Activated naive CD4-positive, alpha-beta T cell treated with anti-CD3 and anti-CD28 coated beads for 36 hours (primary cell): ENCODE measurements at regions not wholly inside any gene's neighbourhood (a gene's known extent, or its start where the extent isn't known, plus 50 kb on each side); places are given as distances from the start of the nearest gene placed in this dataset.

ENCODE experiments used
- CTCF ChIA-PET: fragments of 350-600 bp; sonication (Branson Sonifier 250); formaldehyde crosslinking; loops from one replicate; lab custom pipeline; 2021; ENCODE audit warnings: antibody characterized with exemption; lab: Charles Lee
- DNase-seq: peaks from one replicate; pipeline ENCODE4 v3.0.0-alpha.2; 2020
- H3K27ac Mint-ChIP-seq: one replicate; pipeline ENCODE4 v1.8.0; 2021; ENCODE audit warnings: mild to moderate bottlenecking, mixed read lengths
- H3K27me3 Mint-ChIP-seq: one replicate; pipeline ENCODE4 v1.8.0; 2021; ENCODE audit warnings: low read depth, mixed read lengths
- H3K36me3 Mint-ChIP-seq: one replicate; pipeline ENCODE4 v1.8.0; 2021; ENCODE audit warnings: low read depth, mixed read lengths
- H3K4me1 Mint-ChIP-seq: one replicate; pipeline ENCODE4 v1.8.0; 2021; ENCODE audit warnings: low read depth, mixed read lengths
- H3K4me3 Mint-ChIP-seq: one replicate; pipeline ENCODE4 v1.8.0; 2021; ENCODE audit warnings: mild to moderate bottlenecking, moderate library complexity, mixed read lengths
- H3K9me3 Mint-ChIP-seq: one replicate; pipeline ENCODE4 v1.8.0; 2021; ENCODE audit warnings: mixed read lengths
- intact Hi-C: fragments of 100-400 bp; cut with micrococcal nuclease; formaldehyde crosslinking; loops from one replicate; pipeline ENCODE4 v1.15.1; 2023

- Mint-ChIP-seq H3K27ac (no peak overlapping the region), H3K9me3 (peaks cover 1% of the 10 kb centered on the region), H3K36me3 (no peaks in the 10 kb centered on the region), H3K4me3 (no peak overlapping the region), H3K4me1 (no peaks in the 10 kb centered on the region), H3K27me3 (no peaks in the 10 kb centered on the region)
- CTCF ChIA-PET: no interaction called here
- intact Hi-C loops: no loop called here
- no peak for DNase-seq
Measured at GRCh38 chr12:127912035-127912665, 354.8 kb upstream of the TMEM132C start.

GRCh38 chr12:127923501-127923900 lies 343.5 kb upstream of the TMEM132C start:
- H3K36me3 Mint-ChIP-seq: no peaks in the 10 kb centered on the region
- no peaks in the 10 kb centered on the region for H3K4me1 Mint-ChIP-seq
- intact Hi-C loops: no loop called here
- CTCF ChIA-PET: interaction anchor here (0.7 kb wide), 1 partner anchor 142 kb away, joined by 3 read pairs; no protein-coding TSS in a partner anchor
- no peak overlapping the region for H3K27ac Mint-ChIP-seq
- H3K4me3 Mint-ChIP-seq: no peak overlapping the region
- no peaks in the 10 kb centered on the region for H3K27me3 Mint-ChIP-seq
- no peaks in the 10 kb centered on the region for H3K9me3 Mint-ChIP-seq
- no peak for DNase-seq

DNA sequence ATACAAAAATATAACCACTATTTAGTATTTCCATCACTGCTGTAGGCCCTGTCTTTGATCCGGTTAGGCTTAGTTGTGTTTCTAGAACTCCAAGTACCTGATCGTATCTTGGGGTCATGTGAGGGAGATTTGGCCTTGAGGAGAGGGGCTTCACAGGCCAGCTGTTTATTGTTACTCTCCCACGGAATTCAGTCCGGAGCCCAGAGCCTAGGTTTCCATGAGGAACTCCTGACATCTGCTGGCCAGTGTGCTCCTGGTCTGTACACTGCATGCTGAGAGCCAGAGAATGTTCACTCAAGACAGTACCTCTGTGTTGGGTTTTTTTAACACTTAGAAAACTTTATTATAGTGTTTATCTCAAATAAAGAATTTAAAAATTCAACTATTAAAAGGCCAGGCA lies 341.0 kb upstream of the TMEM132C start:
- CTCF ChIA-PET: no interaction called here

GRCh38 chr12:127928178-127928577 lies 338.8 kb upstream of the TMEM132C start:
- intact Hi-C loops: no loop called here
- H3K36me3 Mint-ChIP-seq: no peaks in the 10 kb centered on the region
- H3K9me3 Mint-ChIP-seq: no peaks in the 10 kb centered on the region
- no peak overlapping the region for H3K4me3 Mint-ChIP-seq
- no peak for DNase-seq
- H3K4me1 Mint-ChIP-seq: no peaks in the 10 kb centered on the region
- no peaks in the 10 kb centered on the region for H3K27me3 Mint-ChIP-seq
- CTCF ChIA-PET: no interaction called here
- H3K27ac Mint-ChIP-seq: no peak overlapping the region

More for the DNA sequence above, 341.0 kb upstream of the TMEM132C start:
- no peak for DNase-seq
- Mint-ChIP-seq H3K4me3 (no peak overlapping the region), H3K9me3 (no peaks in the 10 kb centered on the region), H3K4me1 (no peaks in the 10 kb centered on the region), H3K36me3 (no peaks in the 10 kb centered on the region), H3K27me3 (no peaks in the 10 kb centered on the region), H3K27ac (no peak overlapping the region)
- intact Hi-C loops: no loop called here

DNA sequence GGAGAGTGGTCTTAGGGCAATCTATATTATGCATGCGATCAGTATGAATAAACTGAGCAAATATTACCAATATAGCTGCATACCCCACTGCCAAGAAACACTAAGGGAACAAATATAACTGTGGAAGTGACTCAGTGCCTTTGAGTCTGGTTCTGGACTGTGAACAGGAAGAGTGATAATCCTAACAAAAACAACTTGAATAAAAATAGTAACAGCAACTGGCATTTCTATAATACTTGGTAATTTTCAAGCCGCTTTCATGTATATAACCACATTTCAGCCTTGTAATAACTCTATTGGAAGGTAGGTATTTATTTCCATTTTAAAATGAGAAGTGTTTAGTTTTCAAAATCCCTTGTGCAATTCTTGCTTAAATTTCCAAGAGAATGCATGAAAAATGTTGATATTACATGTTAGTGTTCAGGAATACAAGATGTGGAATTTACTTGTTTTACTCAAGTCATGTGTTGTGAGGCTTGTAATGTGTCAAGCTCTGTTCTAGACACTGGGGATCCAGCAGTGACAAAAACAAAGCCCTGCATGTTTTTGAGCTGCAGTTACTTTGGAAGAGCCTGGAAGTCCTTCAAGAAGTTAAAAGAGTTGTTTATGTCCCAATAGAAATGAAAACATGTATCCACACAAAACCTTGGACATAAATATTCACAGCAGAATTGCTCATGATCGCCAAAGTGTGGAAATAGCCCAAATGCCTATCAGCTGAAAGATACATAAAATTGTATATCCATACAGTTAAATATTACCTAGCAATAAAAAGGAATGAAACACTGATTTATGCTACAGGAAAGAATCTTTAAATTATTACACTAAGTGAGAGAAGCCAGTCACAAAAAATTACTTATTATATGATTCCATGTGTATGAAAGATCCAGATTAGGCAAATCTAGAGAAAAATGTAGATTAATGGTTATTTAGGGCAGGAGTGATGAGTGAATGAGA lies 338.1 kb upstream of the TMEM132C start:
- no peaks in the 10 kb centered on the region for H3K27me3 Mint-ChIP-seq

DNA sequence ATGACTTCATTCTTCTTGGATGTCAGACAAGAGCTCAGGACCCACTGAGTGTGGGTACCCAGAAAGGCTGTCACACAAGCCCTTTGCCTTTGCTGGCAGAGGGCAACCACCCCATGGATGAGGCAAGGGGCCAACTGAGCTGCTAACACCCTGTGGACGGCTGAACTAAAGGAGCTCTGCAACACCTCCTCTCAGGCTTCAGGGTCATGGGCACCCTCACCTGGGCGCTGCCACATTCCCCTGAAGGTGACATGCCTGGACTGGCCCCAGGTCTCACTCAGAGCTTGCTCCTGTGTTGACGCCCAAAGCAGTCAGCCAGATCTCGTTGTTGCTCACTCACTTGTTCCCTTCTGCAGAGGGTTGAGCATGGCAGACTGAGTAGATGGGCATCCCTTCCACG lies 336.8 kb upstream of the TMEM132C start:
- no peaks in the 10 kb centered on the region for H3K27me3 Mint-ChIP-seq
- no peaks in the 10 kb centered on the region for H3K36me3 Mint-ChIP-seq
- H3K4me3 Mint-ChIP-seq: no peak overlapping the region
- CTCF ChIA-PET: no interaction called here
- DNase-seq: no peak
- intact Hi-C loops: no loop called here
- H3K4me1 Mint-ChIP-seq: no peaks in the 10 kb centered on the region
- H3K9me3 Mint-ChIP-seq: no peaks in the 10 kb centered on the region
- H3K27ac Mint-ChIP-seq: no peak overlapping the region

More for the DNA sequence above, 338.1 kb upstream of the TMEM132C start:
- H3K4me1 Mint-ChIP-seq: no peaks in the 10 kb centered on the region
- CTCF ChIA-PET: no interaction called here
- no peaks in the 10 kb centered on the region for H3K9me3 Mint-ChIP-seq
- intact Hi-C loops: no loop called here
- no peaks in the 10 kb centered on the region for H3K36me3 Mint-ChIP-seq
- no peak overlapping the region for H3K4me3 Mint-ChIP-seq
- no peak for DNase-seq
- no peak overlapping the region for H3K27ac Mint-ChIP-seq

GRCh38 chr12:127934409-127934808 lies 332.6 kb upstream of the TMEM132C start:
- CTCF ChIA-PET: no interaction called here
- Mint-ChIP-seq H3K9me3 (no peaks in the 10 kb centered on the region), H3K36me3 (no peaks in the 10 kb centered on the region), H3K4me3 (no peak overlapping the region), H3K27me3 (peaks cover 2% of the 10 kb centered on the region), H3K4me1 (no peaks in the 10 kb centered on the region), H3K27ac (no peak overlapping the region)
- intact Hi-C loops: no loop called here
- no peak for DNase-seq

DNA sequence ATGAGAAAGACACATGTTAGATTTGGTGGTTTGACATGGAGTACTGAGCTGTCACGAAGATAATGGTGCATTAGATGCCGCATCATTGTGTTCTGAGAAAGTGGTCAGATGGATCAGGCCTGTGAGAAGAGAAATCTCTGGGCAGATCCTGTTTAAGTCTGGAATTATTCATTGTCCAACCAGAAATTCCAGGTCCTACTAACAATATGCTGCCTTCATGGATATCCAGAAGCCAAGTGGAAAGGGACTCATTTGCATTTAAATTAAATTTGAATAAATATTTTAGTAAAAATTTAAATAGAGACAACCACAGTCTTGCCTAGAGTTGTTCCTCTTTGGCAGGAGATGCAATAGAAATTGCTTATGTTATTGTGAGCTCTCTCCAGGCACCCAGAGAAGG lies 330.5 kb upstream of the TMEM132C start:
- no peak overlapping the region for H3K4me3 Mint-ChIP-seq
- no peak overlapping the region for H3K27ac Mint-ChIP-seq
- no peaks in the 10 kb centered on the region for H3K36me3 Mint-ChIP-seq
- DNase-seq: no peak
- intact Hi-C loops: no loop called here
- peaks cover 2% of the 10 kb centered on the region for H3K27me3 Mint-ChIP-seq
- CTCF ChIA-PET: interaction anchor here (0.5 kb wide), 1 partner anchor 781 kb away, joined by 3 read pairs; no protein-coding TSS in a partner anchor
- no peaks in the 10 kb centered on the region for H3K4me1 Mint-ChIP-seq
- H3K9me3 Mint-ChIP-seq: peaks cover 3% of the 10 kb centered on the region

- intact Hi-C loops: no loop called here
- Mint-ChIP-seq H3K27me3 (peaks cover 2% of the 10 kb centered on the region), H3K4me3 (no peak overlapping the region), H3K27ac (no peak overlapping the region), H3K9me3 (peaks cover 8% of the 10 kb centered on the region), H3K36me3 (no peaks in the 10 kb centered on the region), H3K4me1 (no peaks in the 10 kb centered on the region)
- DNase-seq: no peak
- CTCF ChIA-PET: no interaction called here
Measured at GRCh38 chr12:127941332-127941731, 325.6 kb upstream of the TMEM132C start.

GRCh38 chr12:127942981-127943380 lies 324.0 kb upstream of the TMEM132C start:
- DNase-seq: no peak
- H3K4me3 Mint-ChIP-seq: no peak overlapping the region
- CTCF ChIA-PET: no interaction called here
- peaks cover 10% of the 10 kb centered on the region for H3K9me3 Mint-ChIP-seq
- H3K36me3 Mint-ChIP-seq: no peaks in the 10 kb centered on the region
- no peak overlapping the region for H3K27ac Mint-ChIP-seq
- intact Hi-C loops: no loop called here
- H3K27me3 Mint-ChIP-seq: peaks cover 2% of the 10 kb centered on the region
- no peaks in the 10 kb centered on the region for H3K4me1 Mint-ChIP-seq

DNA sequence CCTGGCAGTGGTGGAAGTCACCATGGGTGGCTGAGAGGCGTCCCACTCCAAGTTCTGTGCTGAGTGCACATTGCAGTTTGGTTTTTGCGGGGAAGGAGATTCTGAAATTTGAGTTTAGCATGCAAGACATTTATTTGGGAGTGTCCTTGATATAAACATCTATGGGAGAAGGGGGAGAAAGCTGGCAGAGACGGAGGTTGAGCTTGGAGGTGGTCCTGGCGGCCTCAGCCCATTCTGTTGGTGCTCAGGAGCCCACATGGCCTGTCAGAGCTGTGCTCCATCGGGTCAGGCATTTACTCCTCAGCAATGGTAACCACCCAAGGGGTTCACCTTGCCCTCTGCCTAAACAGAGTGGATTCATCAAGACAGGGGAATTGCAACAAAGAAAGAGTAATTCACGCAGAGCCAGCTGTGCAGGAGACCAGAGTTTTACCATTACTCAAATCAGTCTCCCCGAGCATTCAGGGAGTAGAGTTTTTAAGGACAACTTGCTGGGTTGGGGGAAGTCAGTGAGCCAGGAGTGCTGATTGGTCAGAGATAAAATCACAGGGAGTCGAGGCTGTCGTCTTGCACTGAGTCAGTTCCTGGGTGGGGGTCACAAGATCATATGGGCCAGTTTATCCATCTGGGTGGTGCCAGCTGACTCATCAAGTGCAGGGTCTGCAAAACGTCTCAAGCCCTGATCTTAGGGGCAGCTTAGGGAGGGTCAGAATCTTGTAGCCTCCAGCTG lies 323.3 kb upstream of the TMEM132C start:
- no peak overlapping the region for H3K4me3 Mint-ChIP-seq
- H3K36me3 Mint-ChIP-seq: no peaks in the 10 kb centered on the region
- CTCF ChIA-PET: no interaction called here
- H3K9me3 Mint-ChIP-seq: peaks cover 10% of the 10 kb centered on the region
- peaks cover 2% of the 10 kb centered on the region for H3K27me3 Mint-ChIP-seq
- no peaks in the 10 kb centered on the region for H3K4me1 Mint-ChIP-seq
- DNase-seq: no peak
- intact Hi-C loops: no loop called here
- H3K27ac Mint-ChIP-seq: no peak overlapping the region

DNA sequence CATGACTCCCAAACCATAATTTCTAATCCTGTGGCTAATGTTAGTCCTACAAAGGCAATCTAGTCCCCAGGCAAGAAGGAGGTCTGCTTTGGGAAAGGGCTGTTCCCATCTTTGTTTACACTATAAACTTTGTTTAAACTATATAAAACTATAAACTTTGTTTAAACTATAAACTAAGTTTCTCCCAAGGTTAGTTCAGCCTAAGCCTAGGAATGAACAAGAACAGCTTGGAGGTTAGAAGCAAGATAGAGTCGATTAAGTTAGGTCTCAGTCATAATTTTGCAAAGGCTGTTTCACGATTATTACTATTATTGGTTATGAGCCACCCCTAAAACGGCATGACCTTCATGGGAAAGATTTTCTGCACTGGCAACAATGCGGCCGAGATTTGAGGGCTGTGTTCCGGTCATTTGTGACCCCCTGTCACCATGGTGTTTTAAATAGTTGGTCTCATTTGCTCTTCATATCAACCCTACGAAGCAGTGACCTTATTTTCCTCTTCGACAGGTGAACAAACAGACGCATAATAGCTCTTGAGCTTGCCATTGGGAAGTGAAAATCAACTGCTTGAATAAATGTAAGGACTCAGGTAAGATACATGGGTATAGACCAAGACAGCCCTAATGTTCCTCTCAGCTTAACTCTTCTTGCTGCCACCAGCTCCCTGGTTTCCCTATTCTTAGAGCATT lies 322.6 kb upstream of the TMEM132C start:
- CTCF ChIA-PET: no interaction called here
- Mint-ChIP-seq H3K4me1 (no peaks in the 10 kb centered on the region), H3K9me3 (peaks cover 11% of the 10 kb centered on the region), H3K36me3 (no peaks in the 10 kb centered on the region), H3K27ac (no peak overlapping the region), H3K4me3 (no peak overlapping the region), H3K27me3 (no peaks in the 10 kb centered on the region)
- DNase-seq: no peak
- intact Hi-C loops: no loop called here
